Activated T-cell treated with anti-CD3 and anti-CD28 coated beads, Interleukin-2, amount 50 U/mL, for 24 hours (primary cell): ENCODE measurements at regions not wholly inside any gene's neighbourhood (a gene's known extent, or its start where the extent isn't known, plus 50 kb on each side); places are given as distances from the start of the nearest gene placed in this dataset.

Experiments used
- DNase-seq: peaks from one replicate; pipeline ENCODE4 v3.0.0-alpha.2; 2020
- H3K27ac Mint-ChIP-seq: 2 replicates; pipeline ENCODE4 v1.8.0; 2020; ENCODE audit warnings: mild to moderate bottlenecking, mixed read lengths
- H3K27me3 Mint-ChIP-seq: 2 replicates; pipeline ENCODE4 v1.8.0; 2020; ENCODE audit warnings: mixed read lengths
- H3K36me3 Mint-ChIP-seq: 2 replicates; pipeline ENCODE4 v1.8.0; 2020; ENCODE audit warnings: low read depth, mixed read lengths
- H3K4me1 Mint-ChIP-seq: 2 replicates; pipeline ENCODE4 v1.8.0; 2020; ENCODE audit warnings: low read depth, mixed read lengths
- H3K4me3 Mint-ChIP-seq: 2 replicates; pipeline ENCODE4 v1.8.0; 2020; ENCODE audit warnings: mild to moderate bottlenecking, moderate library complexity, mixed read lengths
- H3K9me3 Mint-ChIP-seq: 2 replicates; pipeline ENCODE4 v1.8.0; 2020; ENCODE audit warnings: mixed read lengths

- H3K9me3 Mint-ChIP-seq, result peaks cover 7% of the 10 kb centered on the region
- H3K27ac Mint-ChIP-seq, result no peak overlapping the region
- no peaks in the 10 kb centered on the region for H3K36me3 Mint-ChIP-seq
- peaks cover 9% of the 10 kb centered on the region for H3K27me3 Mint-ChIP-seq
- H3K4me3 Mint-ChIP-seq, result no peak overlapping the region
- no peaks in the 10 kb centered on the region for H3K4me1 Mint-ChIP-seq
- no peak for DNase-seq
Measured at GRCh38 chr10:9745158-9745557, 1272.5 kb upstream of the CELF2 start.

GRCh38 chr10:9757176-9757575 is 1260.5 kb upstream of the CELF2 start:
- no peak for DNase-seq
- H3K36me3 Mint-ChIP-seq, result no peaks in the 10 kb centered on the region

GRCh38 chr10:9759596-9759995 is 1258.1 kb upstream of the CELF2 start:
- H3K27me3 Mint-ChIP-seq, result no peaks in the 10 kb centered on the region
- H3K4me1 Mint-ChIP-seq, result no peaks in the 10 kb centered on the region
- no peak overlapping the region for H3K4me3 Mint-ChIP-seq
- DNase-seq, result no peak
- H3K27ac Mint-ChIP-seq, result no peak overlapping the region
- H3K9me3 Mint-ChIP-seq, result no peaks in the 10 kb centered on the region
- no peaks in the 10 kb centered on the region for H3K36me3 Mint-ChIP-seq

More at GRCh38 chr10:9757176-9757575, 1260.5 kb upstream of the CELF2 start:
- no peaks in the 10 kb centered on the region for H3K9me3 Mint-ChIP-seq
- H3K4me3 Mint-ChIP-seq, result no peak overlapping the region
- H3K27me3 Mint-ChIP-seq, result no peaks in the 10 kb centered on the region
- H3K4me1 Mint-ChIP-seq, result no peaks in the 10 kb centered on the region
- no peak overlapping the region for H3K27ac Mint-ChIP-seq

GRCh38 chr10:9762966-9763656 is 1254.6 kb upstream of the CELF2 start:
- Mint-ChIP-seq H3K27me3 (no peaks in the 10 kb centered on the region), H3K4me1 (no peaks in the 10 kb centered on the region), H3K4me3 (no peak overlapping the region), H3K36me3 (no peaks in the 10 kb centered on the region), H3K9me3 (no peaks in the 10 kb centered on the region), H3K27ac (no peak overlapping the region)
- no peak for DNase-seq

- no peak overlapping the region for H3K4me3 Mint-ChIP-seq
- no peak for DNase-seq
- no peaks in the 10 kb centered on the region for H3K4me1 Mint-ChIP-seq
- H3K27ac Mint-ChIP-seq, result no peak overlapping the region
- H3K27me3 Mint-ChIP-seq, result no peaks in the 10 kb centered on the region
- no peaks in the 10 kb centered on the region for H3K9me3 Mint-ChIP-seq
- H3K36me3 Mint-ChIP-seq, result no peaks in the 10 kb centered on the region
Measured at GRCh38 chr10:9766762-9767161, 1250.9 kb upstream of the CELF2 start.

- no peaks in the 10 kb centered on the region for H3K9me3 Mint-ChIP-seq
- H3K36me3 Mint-ChIP-seq, result no peaks in the 10 kb centered on the region
- H3K4me1 Mint-ChIP-seq, result no peaks in the 10 kb centered on the region
- peaks cover 5% of the 10 kb centered on the region for H3K27me3 Mint-ChIP-seq
- no peak overlapping the region for H3K4me3 Mint-ChIP-seq
- H3K27ac Mint-ChIP-seq, result no peak overlapping the region
- no peak for DNase-seq
Measured at GRCh38 chr10:9781666-9782065, 1236.0 kb upstream of the CELF2 start.

GRCh38 chr10:9786101-9786500 is 1231.6 kb upstream of the CELF2 start:
- Mint-ChIP-seq H3K4me1 (no peaks in the 10 kb centered on the region), H3K27me3 (peaks cover 10% of the 10 kb centered on the region), H3K36me3 (no peaks in the 10 kb centered on the region), H3K27ac (no peak overlapping the region), H3K9me3 (no peaks in the 10 kb centered on the region), H3K4me3 (no peak overlapping the region)
- DNase-seq, result no peak

GRCh38 chr10:9786576-9786975 is 1231.1 kb upstream of the CELF2 start:
- peaks cover 10% of the 10 kb centered on the region for H3K27me3 Mint-ChIP-seq
- H3K36me3 Mint-ChIP-seq, result no peaks in the 10 kb centered on the region
- no peaks in the 10 kb centered on the region for H3K9me3 Mint-ChIP-seq
- H3K4me3 Mint-ChIP-seq, result no peak overlapping the region
- no peaks in the 10 kb centered on the region for H3K4me1 Mint-ChIP-seq
- DNase-seq, result no peak
- no peak overlapping the region for H3K27ac Mint-ChIP-seq

GRCh38 chr10:9789996-9790395 is 1227.7 kb upstream of the CELF2 start:
- H3K9me3 Mint-ChIP-seq, result no peaks in the 10 kb centered on the region
- no peaks in the 10 kb centered on the region for H3K36me3 Mint-ChIP-seq
- DNase-seq, result no peak
- H3K4me1 Mint-ChIP-seq, result no peaks in the 10 kb centered on the region
- no peak overlapping the region for H3K4me3 Mint-ChIP-seq
- H3K27ac Mint-ChIP-seq, result no peak overlapping the region
- H3K27me3 Mint-ChIP-seq, result peaks cover 6% of the 10 kb centered on the region

GRCh38 chr10:9792181-9792580 is 1225.5 kb upstream of the CELF2 start:
- DNase-seq, result no peak
- no peaks in the 10 kb centered on the region for H3K4me1 Mint-ChIP-seq
- H3K36me3 Mint-ChIP-seq, result no peaks in the 10 kb centered on the region
- H3K27me3 Mint-ChIP-seq, result peaks cover 6% of the 10 kb centered on the region
- no peak overlapping the region for H3K4me3 Mint-ChIP-seq
- H3K9me3 Mint-ChIP-seq, result no peaks in the 10 kb centered on the region
- H3K27ac Mint-ChIP-seq, result no peak overlapping the region

- DNase-seq, result no peak
- H3K36me3 Mint-ChIP-seq, result no peaks in the 10 kb centered on the region
- no peaks in the 10 kb centered on the region for H3K27me3 Mint-ChIP-seq
- H3K4me1 Mint-ChIP-seq, result no peaks in the 10 kb centered on the region
- no peaks in the 10 kb centered on the region for H3K9me3 Mint-ChIP-seq
- H3K4me3 Mint-ChIP-seq, result no peak overlapping the region
- H3K27ac Mint-ChIP-seq, result no peak overlapping the region
Measured at GRCh38 chr10:9796564-9796963, 1221.1 kb upstream of the CELF2 start.

GRCh38 chr10:9800011-9800410 is 1217.7 kb upstream of the CELF2 start:
- Mint-ChIP-seq H3K36me3 (no peaks in the 10 kb centered on the region), H3K27ac (no peak overlapping the region), H3K9me3 (no peaks in the 10 kb centered on the region), H3K27me3 (no peaks in the 10 kb centered on the region), H3K4me3 (no peak overlapping the region), H3K4me1 (no peaks in the 10 kb centered on the region)
- DNase-seq, result no peak

- Mint-ChIP-seq H3K4me1 (no peaks in the 10 kb centered on the region), H3K36me3 (no peaks in the 10 kb centered on the region)
Measured at GRCh38 chr10:9800571-9800970, 1217.1 kb upstream of the CELF2 start.

GRCh38 chr10:9807846-9808245 is 1209.8 kb upstream of the CELF2 start:
- Mint-ChIP-seq H3K27ac (no peak overlapping the region), H3K36me3 (no peaks in the 10 kb centered on the region), H3K4me3 (no peak overlapping the region), H3K27me3 (peaks cover under 1% of the 10 kb centered on the region), H3K9me3 (no peaks in the 10 kb centered on the region), H3K4me1 (no peaks in the 10 kb centered on the region)
- no peak for DNase-seq

More at GRCh38 chr10:9800571-9800970, 1217.1 kb upstream of the CELF2 start:
- Mint-ChIP-seq H3K9me3 (no peaks in the 10 kb centered on the region), H3K4me3 (no peak overlapping the region), H3K27ac (no peak overlapping the region), H3K27me3 (no peaks in the 10 kb centered on the region)
- DNase-seq, result no peak

- Mint-ChIP-seq H3K27me3 (peaks cover 2% of the 10 kb centered on the region), H3K27ac (no peak overlapping the region), H3K36me3 (no peaks in the 10 kb centered on the region), H3K4me3 (no peak overlapping the region), H3K9me3 (peaks cover 2% of the 10 kb centered on the region), H3K4me1 (no peaks in the 10 kb centered on the region)
- DNase-seq, result no peak
Measured at GRCh38 chr10:9811601-9812000, 1206.1 kb upstream of the CELF2 start.
